Activated T-cell treated with anti-CD3 and anti-CD28 coated beads, Interleukin-2, amount 50 U/mL, for 24 hours (primary cell): ENCODE measurements at regions not wholly inside any gene's neighbourhood (a gene's known extent, or its start where the extent isn't known, plus 50 kb on each side); places are given as distances from the start of the nearest gene placed in this dataset.
"Not testable (repeated sequence)": the region's sequence is repeated elsewhere in the genome, so short reads cannot be mapped to it uniquely, and the experiment has no call there.

Source experiments
- DNase-seq: peaks from one replicate; pipeline ENCODE4 v3.0.0-alpha.2; 2020
- H3K27ac Mint-ChIP-seq: 2 replicates; pipeline ENCODE4 v1.8.0; 2020; ENCODE audit warnings: mild to moderate bottlenecking, mixed read lengths
- H3K27me3 Mint-ChIP-seq: 2 replicates; pipeline ENCODE4 v1.8.0; 2020; ENCODE audit warnings: mixed read lengths
- H3K36me3 Mint-ChIP-seq: 2 replicates; pipeline ENCODE4 v1.8.0; 2020; ENCODE audit warnings: low read depth, mixed read lengths
- H3K4me1 Mint-ChIP-seq: 2 replicates; pipeline ENCODE4 v1.8.0; 2020; ENCODE audit warnings: low read depth, mixed read lengths
- H3K4me3 Mint-ChIP-seq: 2 replicates; pipeline ENCODE4 v1.8.0; 2020; ENCODE audit warnings: mild to moderate bottlenecking, moderate library complexity, mixed read lengths
- H3K9me3 Mint-ChIP-seq: 2 replicates; pipeline ENCODE4 v1.8.0; 2020; ENCODE audit warnings: mixed read lengths

DNA sequence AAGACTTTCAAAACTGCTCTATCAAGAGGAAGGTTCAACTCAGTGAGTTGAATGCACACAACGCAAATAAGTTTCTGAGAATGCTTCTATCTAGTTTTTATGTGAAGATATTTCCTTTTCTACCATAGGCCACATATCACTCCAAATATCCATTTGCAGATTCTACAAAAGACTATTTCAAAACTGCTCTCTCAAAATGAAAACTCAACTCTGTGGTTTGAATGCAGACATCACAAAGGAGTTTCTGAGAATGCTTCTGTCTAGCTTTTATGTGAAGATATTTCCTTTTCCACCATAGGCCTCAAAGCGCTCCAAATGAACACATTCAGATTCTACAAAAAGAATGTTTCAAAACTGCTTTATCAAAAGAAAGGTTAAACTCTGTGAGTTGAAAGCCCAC lies 1093.1 kb upstream of the DEFB115 start:
- Mint-ChIP-seq H3K27ac (peak overlapping the region; percentile 37), H3K4me1 (peaks cover 28% of the 10 kb centered on the region)
- not testable (repeated sequence) for H3K4me3 Mint-ChIP-seq

GRCh38 chr20:30167540-30167939 lies 1089.9 kb upstream of the DEFB115 start:
- peaks cover 28% of the 10 kb centered on the region for H3K4me1 Mint-ChIP-seq
- H3K27me3 Mint-ChIP-seq: no peaks in the 10 kb centered on the region
- H3K4me3 Mint-ChIP-seq: no peak overlapping the region
- peaks cover 7% of the 10 kb centered on the region for H3K9me3 Mint-ChIP-seq
- H3K36me3 Mint-ChIP-seq: peaks cover 10% of the 10 kb centered on the region
- H3K27ac Mint-ChIP-seq: no peak overlapping the region
- no peak for DNase-seq

More for the DNA sequence above, 1093.1 kb upstream of the DEFB115 start:
- not testable (repeated sequence) for H3K36me3 Mint-ChIP-seq, H3K27me3 Mint-ChIP-seq, DNase-seq, H3K9me3 Mint-ChIP-seq

- Mint-ChIP-seq H3K9me3 (peaks cover 8% of the 10 kb centered on the region), H3K4me3 (no peak overlapping the region), H3K27me3 (no peaks in the 10 kb centered on the region), H3K4me1 (peaks cover 27% of the 10 kb centered on the region), H3K36me3 (peaks cover 10% of the 10 kb centered on the region), H3K27ac (no peak overlapping the region)
- DNase-seq: peak; percentile 34
These were observed 1089.3 kb upstream of the DEFB115 start for GRCh38 chr20:30168025-30168799.

GRCh38 chr20:30168800-30169138 lies 1088.7 kb upstream of the DEFB115 start:
- peaks cover 10% of the 10 kb centered on the region for H3K36me3 Mint-ChIP-seq
- no peak overlapping the region for H3K4me3 Mint-ChIP-seq
- peaks cover 10% of the 10 kb centered on the region for H3K9me3 Mint-ChIP-seq
- H3K27ac Mint-ChIP-seq: no peak overlapping the region
- H3K4me1 Mint-ChIP-seq: peaks cover 24% of the 10 kb centered on the region
- no peaks in the 10 kb centered on the region for H3K27me3 Mint-ChIP-seq
- DNase-seq: no peak

GRCh38 chr20:30175681-30176080 lies 1081.8 kb upstream of the DEFB115 start:
- no peak for DNase-seq
- no peaks in the 10 kb centered on the region for H3K36me3 Mint-ChIP-seq
- H3K4me1 Mint-ChIP-seq: peaks cover 1% of the 10 kb centered on the region
- H3K27ac Mint-ChIP-seq: no peak overlapping the region
- H3K9me3 Mint-ChIP-seq: peaks cover 13% of the 10 kb centered on the region
- no peaks in the 10 kb centered on the region for H3K27me3 Mint-ChIP-seq
- H3K4me3 Mint-ChIP-seq: no peak overlapping the region

- not testable (repeated sequence) for DNase-seq, H3K36me3 Mint-ChIP-seq, H3K27ac Mint-ChIP-seq, H3K4me1 Mint-ChIP-seq, H3K4me3 Mint-ChIP-seq, H3K27me3 Mint-ChIP-seq
- peaks cover 12% of the 10 kb centered on the region for H3K9me3 Mint-ChIP-seq
These were observed 1074.3 kb upstream of the DEFB115 start for GRCh38 chr20:30183124-30183523.

GRCh38 chr20:30191785-30192184 lies 1065.7 kb upstream of the DEFB115 start:
- H3K9me3 Mint-ChIP-seq, DNase-seq, H3K27ac Mint-ChIP-seq, H3K4me3 Mint-ChIP-seq, H3K36me3 Mint-ChIP-seq, H3K4me1 Mint-ChIP-seq, H3K27me3 Mint-ChIP-seq: not testable (repeated sequence)

GRCh38 chr20:30234477-30234876 lies 1023.0 kb upstream of the DEFB115 start:
- H3K9me3 Mint-ChIP-seq, H3K36me3 Mint-ChIP-seq, H3K4me3 Mint-ChIP-seq, H3K27me3 Mint-ChIP-seq, DNase-seq, H3K4me1 Mint-ChIP-seq, H3K27ac Mint-ChIP-seq: not testable (repeated sequence)

- not testable (repeated sequence) for DNase-seq, H3K27me3 Mint-ChIP-seq, H3K4me3 Mint-ChIP-seq, H3K27ac Mint-ChIP-seq, H3K9me3 Mint-ChIP-seq, H3K36me3 Mint-ChIP-seq
- peaks cover 25% of the 10 kb centered on the region for H3K4me1 Mint-ChIP-seq
These were observed 982.4 kb upstream of the DEFB115 start for GRCh38 chr20:30275073-30275472.

- Mint-ChIP-seq H3K4me3 (no peak overlapping the region), H3K27ac (no peak overlapping the region), H3K27me3 (no peaks in the 10 kb centered on the region), H3K36me3 (peaks cover 2% of the 10 kb centered on the region), H3K4me1 (peaks cover 29% of the 10 kb centered on the region), H3K9me3 (peaks cover 5% of the 10 kb centered on the region)
- DNase-seq: no peak
These were observed 975.8 kb upstream of the DEFB115 start for GRCh38 chr20:30281584-30282197.

GRCh38 chr20:30283476-30284280 lies 973.8 kb upstream of the DEFB115 start:
- H3K36me3 Mint-ChIP-seq, H3K9me3 Mint-ChIP-seq, H3K27me3 Mint-ChIP-seq: not testable (repeated sequence)
- Mint-ChIP-seq H3K27ac (peak overlapping the region; percentile 57), H3K4me3 (peak overlapping the region; percentile 59), H3K4me1 (peaks cover 19% of the 10 kb centered on the region)
- peak; percentile 76 for DNase-seq

DNA sequence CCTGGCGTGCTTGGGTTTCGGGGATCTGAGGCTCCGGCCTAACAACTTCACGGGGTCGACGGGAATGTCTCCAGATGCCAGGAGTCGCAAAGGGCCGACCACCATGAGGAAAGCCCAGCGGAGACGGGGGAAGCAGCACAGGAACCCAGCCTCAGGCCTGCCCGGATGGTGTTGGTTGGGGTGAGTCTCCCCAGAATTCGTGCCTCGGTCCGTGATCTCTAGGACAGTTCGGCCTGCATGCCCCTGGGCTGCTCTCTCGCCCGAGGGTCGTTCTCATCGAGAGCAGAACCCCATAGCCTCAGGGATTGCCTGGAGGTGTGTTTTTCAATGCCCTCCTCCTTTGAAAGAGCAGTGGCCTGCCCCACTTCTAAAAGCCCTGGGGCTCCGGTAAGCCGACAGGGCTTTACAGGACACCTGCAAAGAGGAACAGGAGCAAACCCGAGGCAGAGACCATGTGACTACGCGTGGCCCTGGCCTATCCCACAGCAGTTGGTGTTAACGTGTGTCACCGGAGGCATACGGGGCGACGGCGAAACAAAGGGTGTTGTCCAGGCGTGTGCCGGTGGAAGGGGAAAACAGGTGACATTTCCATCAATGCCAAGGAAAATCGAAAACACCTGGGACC lies 973.1 kb upstream of the DEFB115 start:
- Mint-ChIP-seq H3K27me3 (no peaks in the 10 kb centered on the region), H3K36me3 (peaks cover 2% of the 10 kb centered on the region), H3K27ac (no peak overlapping the region), H3K4me1 (peaks cover 18% of the 10 kb centered on the region), H3K9me3 (peaks cover 5% of the 10 kb centered on the region), H3K4me3 (peak overlapping the region; percentile 59)
- no peak for DNase-seq

DNA sequence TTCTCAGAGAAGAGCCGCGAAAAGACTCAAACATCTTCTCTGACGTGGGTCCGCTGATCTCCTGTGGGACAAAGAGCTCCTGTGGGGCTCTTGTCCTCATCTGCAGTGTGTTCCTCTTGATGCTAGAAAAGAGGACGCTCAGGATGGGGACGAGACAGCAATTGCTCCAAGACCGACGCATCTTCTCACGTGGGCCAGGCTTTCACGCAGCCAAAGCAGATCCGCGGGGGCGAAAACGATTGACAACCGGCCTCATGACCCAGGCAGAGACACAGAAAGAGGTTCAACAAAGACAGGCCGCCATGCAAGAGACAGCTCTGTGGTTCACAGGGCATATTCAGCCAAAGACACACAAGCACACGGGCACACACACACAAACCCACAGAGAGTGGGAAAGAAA lies 971.8 kb upstream of the DEFB115 start:
- H3K9me3 Mint-ChIP-seq: peaks cover 5% of the 10 kb centered on the region
- H3K27me3 Mint-ChIP-seq: no peaks in the 10 kb centered on the region
- H3K4me3 Mint-ChIP-seq: no peak overlapping the region
- no peak for DNase-seq
- H3K4me1 Mint-ChIP-seq: peaks cover 19% of the 10 kb centered on the region
- H3K27ac Mint-ChIP-seq: no peak overlapping the region
- peaks cover 2% of the 10 kb centered on the region for H3K36me3 Mint-ChIP-seq

DNA sequence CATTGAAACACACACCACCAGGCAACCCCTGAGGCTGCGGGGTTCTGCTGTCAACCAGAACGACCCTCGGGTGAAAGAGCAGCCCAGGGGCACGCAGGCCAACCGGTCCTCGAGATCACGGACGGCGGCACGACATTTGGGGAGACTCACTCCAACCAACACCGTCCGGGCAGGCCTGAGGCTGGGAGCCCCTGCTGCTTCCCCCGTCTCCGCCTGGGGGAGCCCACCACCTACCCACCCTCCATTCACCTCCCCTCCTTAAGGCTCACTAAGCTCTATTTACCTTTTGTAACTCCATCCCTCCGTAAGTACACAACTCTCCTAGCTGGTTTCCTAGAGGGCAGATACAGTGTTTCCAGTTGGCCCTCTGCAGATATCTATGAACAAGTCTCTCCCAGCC lies 971.3 kb upstream of the DEFB115 start:
- DNase-seq: no peak
- Mint-ChIP-seq H3K27me3 (no peaks in the 10 kb centered on the region), H3K9me3 (peaks cover 5% of the 10 kb centered on the region), H3K4me1 (peaks cover 20% of the 10 kb centered on the region), H3K4me3 (no peak overlapping the region), H3K36me3 (peaks cover 2% of the 10 kb centered on the region), H3K27ac (no peak overlapping the region)
